ENCODE measurements at regions not wholly inside any gene's neighbourhood (a gene's known extent, or its start where the extent isn't known, plus 50 kb on each side); places are given as distances from the start of the nearest gene placed in this dataset.
A peak's percentile ranks its signal among the peaks of the same experiment; 100 is the strongest.

DNA sequence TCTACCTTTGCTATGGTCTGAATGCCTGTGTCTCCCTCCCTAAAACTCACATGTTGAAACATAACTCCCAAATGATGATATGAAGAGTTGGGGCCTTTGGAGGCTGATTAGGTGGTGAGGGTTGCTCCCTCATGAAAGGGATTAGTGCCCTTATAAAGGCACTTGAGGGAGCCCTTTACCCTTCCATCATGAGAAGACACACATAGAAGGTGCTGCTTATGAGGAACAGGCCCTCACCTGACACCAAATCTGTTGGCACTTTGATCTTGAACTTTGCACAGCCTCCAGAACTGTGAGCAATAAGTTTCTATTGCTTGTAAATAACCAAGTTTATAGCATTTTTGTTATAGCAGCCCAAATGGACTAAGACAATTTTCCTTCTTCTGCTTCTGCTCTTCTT, 76.2 kb upstream of the ADAMTS9 start:
- Histone ChIP-seq H3K27ac (no peak overlapping the region), H3K9me3 (no peaks in the 10 kb centered on the region), H3K4me1 (ENCODE audit: control insufficient read depth in 1 of 2, low read depth in 2 of 2) (peaks cover 16 to 64% of the 10 kb centered on the region in 2 donors), H3K36me3 (no peaks in the 10 kb centered on the region), H3K27me3 (replicated peaks; ENCODE audit: insufficient read depth) (no peaks in the 10 kb centered on the region), H3K4me3 (no peak overlapping the region)
- DNase-seq (ENCODE audit: low spot score) (no peak), ATAC-seq (ENCODE audit: insufficient number of reproducible peaks, low FRiP score, low read depth) (no peak)
- TF ChIP-seq, protein P1, sequence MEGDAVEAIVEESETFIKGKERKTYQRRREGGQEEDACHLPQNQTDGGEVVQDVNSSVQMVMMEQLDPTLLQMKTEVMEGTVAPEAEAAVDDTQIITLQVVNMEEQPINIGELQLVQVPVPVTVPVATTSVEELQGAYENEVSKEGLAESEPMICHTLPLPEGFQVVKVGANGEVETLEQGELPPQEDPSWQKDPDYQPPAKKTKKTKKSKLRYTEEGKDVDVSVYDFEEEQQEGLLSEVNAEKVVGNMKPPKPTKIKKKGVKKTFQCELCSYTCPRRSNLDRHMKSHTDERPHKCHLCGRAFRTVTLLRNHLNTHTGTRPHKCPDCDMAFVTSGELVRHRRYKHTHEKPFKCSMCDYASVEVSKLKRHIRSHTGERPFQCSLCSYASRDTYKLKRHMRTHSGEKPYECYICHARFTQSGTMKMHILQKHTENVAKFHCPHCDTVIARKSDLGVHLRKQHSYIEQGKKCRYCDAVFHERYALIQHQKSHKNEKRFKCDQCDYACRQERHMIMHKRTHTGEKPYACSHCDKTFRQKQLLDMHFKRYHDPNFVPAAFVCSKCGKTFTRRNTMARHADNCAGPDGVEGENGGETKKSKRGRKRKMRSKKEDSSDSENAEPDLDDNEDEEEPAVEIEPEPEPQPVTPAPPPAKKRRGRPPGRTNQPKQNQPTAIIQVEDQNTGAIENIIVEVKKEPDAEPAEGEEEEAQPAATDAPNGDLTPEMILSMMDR (IDR thresholded peaks at IDR 0.05) = no peak

DNA sequence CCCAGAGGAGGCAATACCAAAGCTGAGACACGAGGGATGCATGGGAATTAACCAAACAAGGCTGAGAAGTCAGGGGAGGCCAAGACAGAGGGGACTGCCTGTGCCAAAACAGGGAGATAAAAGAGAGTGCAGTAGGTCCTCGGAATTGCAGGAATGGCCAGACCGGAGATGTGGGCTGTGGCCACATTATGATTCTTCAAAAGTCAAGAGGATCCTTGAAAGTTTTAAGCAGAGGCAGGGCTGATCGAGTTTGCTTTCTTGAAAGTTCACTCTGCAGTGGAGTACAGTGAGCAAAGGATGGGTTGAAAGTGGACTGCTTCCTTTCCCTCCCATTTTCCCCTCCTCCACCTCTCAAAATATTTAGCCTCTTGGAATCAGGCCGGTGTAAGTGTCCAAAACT, 73.9 kb upstream of the ADAMTS9 start:
- Histone ChIP-seq H3K4me3 (no peak overlapping the region), H3K27me3 (replicated peaks; ENCODE audit: insufficient read depth) (no peaks in the 10 kb centered on the region), H3K36me3 (no peaks in the 10 kb centered on the region), H3K27ac (no peak overlapping the region), H3K4me1 (ENCODE audit: control insufficient read depth in 1 of 2, low read depth in 2 of 2) (peaks cover 18 to 69% of the 10 kb centered on the region in 2 donors), H3K9me3 (no peaks in the 10 kb centered on the region)
- DNase-seq (ENCODE audit: low spot score) = no peak
- no peak for ATAC-seq (ENCODE audit: insufficient number of reproducible peaks, low FRiP score, low read depth)
- TF ChIP-seq, protein P1 (IDR thresholded peaks at IDR 0.05) = no peak

DNA sequence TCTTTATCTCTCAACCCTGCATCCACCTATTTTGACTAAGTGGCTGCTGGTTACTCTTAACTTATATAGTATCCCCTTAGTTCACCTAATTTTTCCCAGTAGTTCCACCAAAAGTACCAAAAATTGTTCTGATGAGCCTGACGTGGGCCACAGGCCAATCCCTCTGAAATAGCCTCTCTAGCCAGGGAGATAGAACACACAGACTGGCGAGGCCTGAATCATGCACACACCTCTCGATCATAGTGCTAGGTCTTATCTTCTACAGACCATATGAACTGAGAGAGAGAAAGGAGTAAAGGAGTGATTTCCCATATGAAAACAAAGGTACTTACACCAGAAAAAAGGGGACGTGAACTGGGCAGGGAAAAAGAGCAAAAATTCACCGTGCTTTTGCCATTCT, 72.5 kb upstream of the ADAMTS9 start:
- Histone ChIP-seq H3K27ac (peak overlapping the region; percentile 66 to 76), H3K4me1 (ENCODE audit: control insufficient read depth in 1 of 2, low read depth in 2 of 2) (peaks cover 19 to 68% of the 10 kb centered on the region in 2 donors), H3K36me3 (no peaks in the 10 kb centered on the region), H3K27me3 (replicated peaks; ENCODE audit: insufficient read depth) (no peaks in the 10 kb centered on the region), H3K4me3 (no peak overlapping the region), H3K9me3 (no peaks in the 10 kb centered on the region)
- DNase-seq (ENCODE audit: low spot score) = no peak
- no peak for ATAC-seq (ENCODE audit: insufficient number of reproducible peaks, low FRiP score, low read depth)
- TF ChIP-seq, protein P1 (IDR thresholded peaks at IDR 0.05) = no peak

DNA sequence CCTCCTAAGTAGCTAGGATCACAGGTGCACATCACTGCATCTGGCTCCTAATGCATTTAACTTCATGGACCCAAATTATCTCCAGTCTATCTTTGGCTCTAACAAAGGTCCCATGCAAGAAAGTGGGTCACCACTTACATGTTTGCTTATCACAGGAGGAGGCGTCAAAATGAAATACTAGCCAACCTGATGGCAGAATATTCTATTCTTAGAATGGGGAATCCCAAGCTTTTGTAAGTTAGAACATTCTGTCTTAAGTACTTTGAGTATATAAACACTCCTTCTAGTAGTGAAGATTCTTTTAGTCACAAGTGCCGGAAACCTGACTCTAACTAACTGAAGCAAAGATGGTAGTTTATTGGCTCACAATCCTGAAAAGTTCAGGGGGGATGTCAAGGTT, 72.0 kb upstream of the ADAMTS9 start:
- H3K4me1 ChIP-seq (ENCODE audit: control insufficient read depth in 1 of 2, low read depth in 2 of 2) = peaks cover 19 to 68% of the 10 kb centered on the region in 2 donors
- DNase-seq (ENCODE audit: low spot score) = no peak
- no peaks in the 10 kb centered on the region for H3K36me3 ChIP-seq
- TF ChIP-seq, protein P1 (IDR thresholded peaks at IDR 0.05) = no peak
- no peaks in the 10 kb centered on the region for H3K9me3 ChIP-seq
- peak; percentile 36 for ATAC-seq (ENCODE audit: insufficient number of reproducible peaks, low FRiP score, low read depth)
- H3K27me3 ChIP-seq (replicated peaks; ENCODE audit: insufficient read depth) = no peaks in the 10 kb centered on the region
- peak overlapping the region; percentile 66 to 76 for H3K27ac ChIP-seq
- H3K4me3 ChIP-seq = no peak overlapping the region

DNA sequence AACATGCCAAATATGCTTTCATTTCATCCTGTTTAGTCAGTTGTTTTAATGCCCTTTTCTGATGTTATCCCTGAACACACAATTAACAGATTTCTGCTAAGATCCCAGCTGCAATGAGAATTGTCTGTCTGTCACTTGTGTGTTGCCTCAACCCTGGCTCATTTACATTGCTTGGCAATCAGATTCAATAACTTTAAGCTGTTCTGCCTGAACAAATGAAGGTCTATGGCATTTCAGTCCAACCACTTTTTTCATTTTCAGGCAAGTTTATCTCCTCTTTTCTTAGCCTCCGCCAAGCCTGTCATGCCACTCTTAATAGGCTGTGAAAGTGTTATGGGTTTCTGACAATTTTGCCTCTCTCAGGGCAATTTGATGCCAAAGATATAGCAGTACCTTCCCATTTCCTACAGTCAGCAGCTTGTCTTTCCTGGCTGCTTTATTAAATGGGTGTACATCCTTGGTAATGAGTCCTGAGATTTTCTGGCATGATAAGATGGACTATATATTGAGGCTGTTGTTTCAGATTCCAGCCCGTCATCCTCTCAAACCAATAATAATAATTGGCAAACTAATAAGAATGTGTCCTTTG, 68.7 kb upstream of the ADAMTS9 start:
- DNase-seq (ENCODE audit: low spot score) (no peak), ATAC-seq (ENCODE audit: insufficient number of reproducible peaks, low FRiP score, low read depth) (no peak)
- H3K27ac ChIP-seq = peak overlapping the region; percentile 52 to 80
- no peaks in the 10 kb centered on the region for H3K36me3 ChIP-seq
- H3K9me3 ChIP-seq = no peaks in the 10 kb centered on the region
- TF ChIP-seq, protein P1 (IDR thresholded peaks at IDR 0.05) = no peak
- peak overlapping the region; percentile 51 for H3K4me3 ChIP-seq
- no peaks in the 10 kb centered on the region for H3K27me3 ChIP-seq (replicated peaks; ENCODE audit: insufficient read depth)
- peaks cover 26 to 50% of the 10 kb centered on the region in 2 donors for H3K4me1 ChIP-seq (ENCODE audit: control insufficient read depth in 1 of 2, low read depth in 2 of 2)

All from thoracic aorta (tissue), 2 donors.